Fibroblast of lung (primary cell): ENCODE measurements at regions not wholly inside any gene's neighbourhood (a gene's known extent, or its start where the extent isn't known, plus 50 kb on each side); places are given as distances from the start of the nearest gene placed in this dataset.

Source experiments
- DNase-seq, 2 donors: peaks; one replicate each; pipeline versions ENCODE4 v3.0.0 to v3.0.0-alpha.2; 2010; ENCODE audit warnings: low read depth in 2 of 2
- H2AFZ ChIP-seq: 2 replicates; pipeline ENCODE4 v1.5.1; 2012; ENCODE audit warnings: low read length, control low read depth, inconsistent platforms
- H3K27ac ChIP-seq: 2 replicates; pipeline ENCODE4 v1.5.1; 2011; ENCODE audit warnings: low read length, control low read depth; ENCODE audit not compliant: insufficient read depth
- H3K27me3 ChIP-seq: 2 replicates; pipeline ENCODE4 v1.5.1; 2011; ENCODE audit warnings: mild to moderate bottlenecking, low read length; ENCODE audit not compliant: control insufficient read depth, insufficient read depth
- H3K36me3 ChIP-seq: 2 replicates; pipeline ENCODE4 v1.5.1; 2011; ENCODE audit warnings: low read length; ENCODE audit not compliant: control insufficient read depth, insufficient read depth
- H3K4me1 ChIP-seq: 2 replicates; pipeline ENCODE4 v1.5.1; 2011; ENCODE audit warnings: low read length; ENCODE audit not compliant: control insufficient read depth, insufficient read depth; ENCODE audit errors: extremely low read depth
- H3K4me2 ChIP-seq: 2 replicates; pipeline ENCODE4 v1.5.1; 2011; ENCODE audit warnings: low read length, control low read depth; ENCODE audit not compliant: insufficient read depth; ENCODE audit errors: extremely low read depth
- H3K4me3 ChIP-seq, 4 experiments: fragments of 200-600 bp in 1 of 4; sonication (generic) in 1 of 4; replicated peaks in 1 of 4; 2 replicates each; pipeline ENCODE4 v1.5.1; 2011 to 2016; ENCODE audit warnings: low read length in 4 of 4, low read depth in 3 of 4, mild to moderate bottlenecking in 3 of 4, control low read depth in 2 of 4, inconsistent platforms in 1 of 4, mixed read lengths in 1 of 4; ENCODE audit not compliant: insufficient read depth in 1 of 4; ENCODE audit errors: control extremely low read depth in 1 of 4
- H3K79me2 ChIP-seq: 2 replicates; pipeline ENCODE4 v1.5.1; 2012; ENCODE audit warnings: mild to moderate bottlenecking, low read length, inconsistent platforms; ENCODE audit not compliant: control insufficient read depth, insufficient read depth
- H3K9ac ChIP-seq: 2 replicates; pipeline ENCODE4 v1.5.1; 2011; ENCODE audit warnings: mild to moderate bottlenecking, low read length, control low read depth; ENCODE audit not compliant: insufficient read depth
- H3K9me3 ChIP-seq: 2 replicates; pipeline ENCODE4 v1.5.1; 2012; ENCODE audit warnings: low read depth, low read length; ENCODE audit not compliant: control insufficient read depth, insufficient read depth
- H4K20me1 ChIP-seq: 2 replicates; pipeline ENCODE4 v1.5.1; 2011; ENCODE audit warnings: low read length; ENCODE audit not compliant: control insufficient read depth, insufficient read depth; ENCODE audit errors: extremely low read depth
- CTCF ChIP-seq, 2 donors: IDR thresholded peaks in 1 of 2; conservative IDR thresholded peaks in 1 of 2; 1 replicate in 1 of 2; 2 replicates in 1 of 2; pipeline ENCODE4 v1.5.1; 2011 to 2012; ENCODE audit warnings: low read length in 2 of 2, control low read depth in 1 of 2, inconsistent platforms in 1 of 2, low read depth in 1 of 2, mild to moderate bottlenecking in 1 of 2
- EZH2 ChIP-seq: IDR thresholded peaks from 2 replicates; pipeline ENCODE4 v1.5.1; 2012; ENCODE audit warnings: low read length, control low read depth, mild to moderate bottlenecking; ENCODE audit errors: missing control alignments

- H3K9me3 ChIP-seq, result no peaks in the 10 kb centered on the region
- H3K4me1 ChIP-seq, result no peaks in the 10 kb centered on the region
- H3K4me3 ChIP-seq, result no peak overlapping the region
- H3K27ac ChIP-seq, result no peak overlapping the region
- H3K36me3 ChIP-seq, result no peaks in the 10 kb centered on the region
- no peak for DNase-seq
- no peaks in the 10 kb centered on the region for H4K20me1 ChIP-seq
- H2AFZ ChIP-seq, result no peak overlapping the region
- H3K27me3 ChIP-seq, result no peaks in the 10 kb centered on the region
- no peak overlapping the region for H3K9ac ChIP-seq
- no peaks in the 10 kb centered on the region for H3K79me2 ChIP-seq
- H3K4me2 ChIP-seq, result no peak overlapping the region
- TF ChIP-seq EZH2 (no peak), CTCF (conservative IDR thresholded peaks at IDR 0.05 in 1 of 2, IDR thresholded peaks at IDR 0.05 in 1 of 2; ENCODE audit: low read depth in 1 of 2, low read length in 2 of 2) (no peak)
These were observed 837.1 kb upstream of the SEMA6A start for GRCh38 chr5:117411701-117412100.

- H3K4me3 ChIP-seq, result no peak overlapping the region
- H2AFZ ChIP-seq, result no peak overlapping the region
- no peaks in the 10 kb centered on the region for H3K9me3 ChIP-seq
- H3K36me3 ChIP-seq, result no peaks in the 10 kb centered on the region
- no peak overlapping the region for H3K9ac ChIP-seq
- H3K79me2 ChIP-seq, result no peaks in the 10 kb centered on the region
- no peak overlapping the region for H3K27ac ChIP-seq
- TF ChIP-seq CTCF (conservative IDR thresholded peaks at IDR 0.05 in 1 of 2, IDR thresholded peaks at IDR 0.05 in 1 of 2; ENCODE audit: low read depth in 1 of 2, low read length in 2 of 2), result no peak
- no peak for TF ChIP-seq EZH2
- no peak for DNase-seq
- no peak overlapping the region for H3K4me2 ChIP-seq
- no peaks in the 10 kb centered on the region for H3K27me3 ChIP-seq
- no peaks in the 10 kb centered on the region for H3K4me1 ChIP-seq
- H4K20me1 ChIP-seq, result no peaks in the 10 kb centered on the region
These were observed 830.6 kb upstream of the SEMA6A start for GRCh38 chr5:117405197-117405596.

GRCh38 chr5:117394506-117395157 lies 820.0 kb upstream of the SEMA6A start:
- H3K4me1 ChIP-seq, result no peaks in the 10 kb centered on the region
- DNase-seq, result no peak
- no peak overlapping the region for H3K9ac ChIP-seq
- H2AFZ ChIP-seq, result no peak overlapping the region
- H3K27ac ChIP-seq, result no peak overlapping the region
- H3K27me3 ChIP-seq, result no peaks in the 10 kb centered on the region
- H3K4me3 ChIP-seq, result no peak overlapping the region
- H3K36me3 ChIP-seq, result no peaks in the 10 kb centered on the region
- H4K20me1 ChIP-seq, result no peaks in the 10 kb centered on the region
- H3K4me2 ChIP-seq, result no peak overlapping the region
- TF ChIP-seq CTCF (conservative IDR thresholded peaks at IDR 0.05 in 1 of 2, IDR thresholded peaks at IDR 0.05 in 1 of 2; ENCODE audit: low read depth in 1 of 2, low read length in 2 of 2) (no peak), EZH2 (no peak)
- no peaks in the 10 kb centered on the region for H3K9me3 ChIP-seq
- H3K79me2 ChIP-seq, result no peaks in the 10 kb centered on the region
